ENCODE measurements at regions not wholly inside any gene's neighbourhood (a gene's known extent, or its start where the extent isn't known, plus 50 kb on each side); places are given as distances from the start of the nearest gene placed in this dataset.

- WGBS, 2 donors = 84 to 85% methylated on average over 3 of the region's 3 CpGs
- H3K27ac ChIP-seq (ENCODE audit: low read depth in 1 of 2, low read length in 2 of 2) = no peak overlapping the region
- no peak for DNase-seq
- no peaks in the 10 kb centered on the region for H3K27me3 ChIP-seq (ENCODE audit: control insufficient read depth in 1 of 2, insufficient read depth in 2 of 2, low read length in 1 of 2)
- no peak for ATAC-seq (ENCODE audit: low FRiP score)
- no peaks in the 10 kb centered on the region for H3K9me3 ChIP-seq (ENCODE audit: control insufficient read depth, low read length)
- H3K4me3 ChIP-seq (ENCODE audit: low read length in 2 of 2) = no peak overlapping the region
- H3K4me1 ChIP-seq (ENCODE audit: control insufficient read depth in 1 of 2, insufficient read depth in 2 of 2, low read length in 2 of 2) = peaks cover 0 to 2% of the 10 kb centered on the region in 2 donors
- intact Hi-C loops (cut with DNase I) = no loop called here
- H3K36me3 ChIP-seq (ENCODE audit: control insufficient read depth in 1 of 2, insufficient read depth in 2 of 2, low read length in 1 of 2) = no peaks in the 10 kb centered on the region
Observed at GRCh38 chr2:145674705-145675104, 1154.8 kb upstream of the ZEB2 start.

GRCh38 chr2:145669301-145669700 lies 1149.4 kb upstream of the ZEB2 start:
- intact Hi-C loops (cut with DNase I) = no loop called here
- H3K4me3 ChIP-seq (ENCODE audit: low read length in 2 of 2) = no peak overlapping the region

GRCh38 chr2:145666552-145666951 lies 1146.6 kb upstream of the ZEB2 start:
- H3K4me1 ChIP-seq (ENCODE audit: control insufficient read depth in 1 of 2, insufficient read depth in 2 of 2, low read length in 2 of 2) = no peaks in the 10 kb centered on the region
- no peaks in the 10 kb centered on the region for H3K36me3 ChIP-seq (ENCODE audit: control insufficient read depth in 1 of 2, insufficient read depth in 2 of 2, low read length in 1 of 2)
- peaks cover 0 to 2% of the 10 kb centered on the region in 2 donors for H3K27me3 ChIP-seq (ENCODE audit: control insufficient read depth in 1 of 2, insufficient read depth in 2 of 2, low read length in 1 of 2)
- H3K9me3 ChIP-seq (ENCODE audit: control insufficient read depth, low read length) = no peaks in the 10 kb centered on the region
- no peak overlapping the region for H3K4me3 ChIP-seq (ENCODE audit: low read length in 2 of 2)
- intact Hi-C loops (cut with DNase I) = no loop called here
- WGBS, 2 donors = 83 to 86% methylated on average over 3 of the region's 3 CpGs
- DNase-seq = no peak
- no peak for ATAC-seq (ENCODE audit: low FRiP score)
- H3K27ac ChIP-seq (ENCODE audit: low read depth in 1 of 2, low read length in 2 of 2) = no peak overlapping the region

More at GRCh38 chr2:145669301-145669700, 1149.4 kb upstream of the ZEB2 start:
- Histone ChIP-seq H3K27ac (ENCODE audit: low read depth in 1 of 2, low read length in 2 of 2) (no peak overlapping the region), H3K27me3 (ENCODE audit: control insufficient read depth in 1 of 2, insufficient read depth in 2 of 2, low read length in 1 of 2) (peaks cover 0 to 2% of the 10 kb centered on the region in 2 donors), H3K4me1 (ENCODE audit: control insufficient read depth in 1 of 2, insufficient read depth in 2 of 2, low read length in 2 of 2) (peaks cover 0 to 2% of the 10 kb centered on the region in 2 donors), H3K9me3 (ENCODE audit: control insufficient read depth, low read length) (no peaks in the 10 kb centered on the region), H3K36me3 (ENCODE audit: control insufficient read depth in 1 of 2, insufficient read depth in 2 of 2, low read length in 1 of 2) (no peaks in the 10 kb centered on the region)
- no peak for ATAC-seq (ENCODE audit: low FRiP score)
- no peak for DNase-seq
- WGBS, 2 donors = 77 to 85% methylated on average over 1 of the region's 1 CpG

- intact Hi-C loops (cut with DNase I) = no loop called here
- Histone ChIP-seq H3K27me3 (ENCODE audit: control insufficient read depth in 1 of 2, insufficient read depth in 2 of 2, low read length in 1 of 2) (no peaks in the 10 kb centered on the region), H3K9me3 (ENCODE audit: control insufficient read depth, low read length) (no peaks in the 10 kb centered on the region), H3K27ac (ENCODE audit: low read depth in 1 of 2, low read length in 2 of 2) (no peak overlapping the region), H3K4me1 (ENCODE audit: control insufficient read depth in 1 of 2, insufficient read depth in 2 of 2, low read length in 2 of 2) (no peaks in the 10 kb centered on the region), H3K36me3 (ENCODE audit: control insufficient read depth in 1 of 2, insufficient read depth in 2 of 2, low read length in 1 of 2) (no peaks in the 10 kb centered on the region), H3K4me3 (ENCODE audit: low read length in 2 of 2) (no peak overlapping the region)
- WGBS, 2 donors = 77 to 79% methylated on average over 3 of the region's 3 CpGs
- DNase-seq (no peak), ATAC-seq (ENCODE audit: low FRiP score) (no peak)
Observed at GRCh38 chr2:145657265-145657664, 1137.3 kb upstream of the ZEB2 start.

GRCh38 chr2:145655165-145655765 lies 1135.3 kb upstream of the ZEB2 start:
- ATAC-seq (ENCODE audit: low FRiP score) (no peak), DNase-seq (no peak)
- Histone ChIP-seq H3K27me3 (ENCODE audit: control insufficient read depth in 1 of 2, insufficient read depth in 2 of 2, low read length in 1 of 2) (no peaks in the 10 kb centered on the region), H3K36me3 (ENCODE audit: control insufficient read depth in 1 of 2, insufficient read depth in 2 of 2, low read length in 1 of 2) (no peaks in the 10 kb centered on the region), H3K4me3 (ENCODE audit: low read length in 2 of 2) (no peak overlapping the region), H3K27ac (ENCODE audit: low read depth in 1 of 2, low read length in 2 of 2) (no peak overlapping the region), H3K4me1 (ENCODE audit: control insufficient read depth in 1 of 2, insufficient read depth in 2 of 2, low read length in 2 of 2) (no peaks in the 10 kb centered on the region), H3K9me3 (ENCODE audit: control insufficient read depth, low read length) (no peaks in the 10 kb centered on the region)
- intact Hi-C loops (cut with DNase I) = no loop called here
- 90 to 91% methylated on average over 5 of the region's 5 CpGs for WGBS, 2 donors

- 37 to 38% methylated on average over 3 of the region's 3 CpGs for WGBS, 2 donors
- Histone ChIP-seq H3K36me3 (ENCODE audit: control insufficient read depth in 1 of 2, insufficient read depth in 2 of 2, low read length in 1 of 2) (no peaks in the 10 kb centered on the region), H3K4me3 (ENCODE audit: low read length in 2 of 2) (no peak overlapping the region), H3K27me3 (ENCODE audit: control insufficient read depth in 1 of 2, insufficient read depth in 2 of 2, low read length in 1 of 2) (no peaks in the 10 kb centered on the region), H3K27ac (ENCODE audit: low read depth in 1 of 2, low read length in 2 of 2) (no peak overlapping the region), H3K4me1 (ENCODE audit: control insufficient read depth in 1 of 2, insufficient read depth in 2 of 2, low read length in 2 of 2) (no peaks in the 10 kb centered on the region), H3K9me3 (ENCODE audit: control insufficient read depth, low read length) (no peaks in the 10 kb centered on the region)
- ATAC-seq (ENCODE audit: low FRiP score) (no peak), DNase-seq (no peak)
- intact Hi-C loops (cut with DNase I) = no loop called here
Observed at GRCh38 chr2:145654746-145655145, 1134.8 kb upstream of the ZEB2 start.

GRCh38 chr2:145654156-145654555 lies 1134.2 kb upstream of the ZEB2 start:
- H3K4me3 ChIP-seq (ENCODE audit: low read length in 2 of 2) = no peak overlapping the region
- intact Hi-C loops (cut with DNase I) = no loop called here
- no peak overlapping the region for H3K27ac ChIP-seq (ENCODE audit: low read depth in 1 of 2, low read length in 2 of 2)
- no peaks in the 10 kb centered on the region for H3K36me3 ChIP-seq (ENCODE audit: control insufficient read depth in 1 of 2, insufficient read depth in 2 of 2, low read length in 1 of 2)
- WGBS, 2 donors = 86 to 93% methylated on average over 2 of the region's 2 CpGs
- no peaks in the 10 kb centered on the region for H3K9me3 ChIP-seq (ENCODE audit: control insufficient read depth, low read length)
- H3K4me1 ChIP-seq (ENCODE audit: control insufficient read depth in 1 of 2, insufficient read depth in 2 of 2, low read length in 2 of 2) = no peaks in the 10 kb centered on the region
- ATAC-seq (ENCODE audit: low FRiP score) = no peak
- H3K27me3 ChIP-seq (ENCODE audit: control insufficient read depth in 1 of 2, insufficient read depth in 2 of 2, low read length in 1 of 2) = no peaks in the 10 kb centered on the region
- no peak for DNase-seq

- Histone ChIP-seq H3K4me1 (ENCODE audit: control insufficient read depth in 1 of 2, insufficient read depth in 2 of 2, low read length in 2 of 2) (no peaks in the 10 kb centered on the region), H3K27me3 (ENCODE audit: control insufficient read depth in 1 of 2, insufficient read depth in 2 of 2, low read length in 1 of 2) (no peaks in the 10 kb centered on the region), H3K36me3 (ENCODE audit: control insufficient read depth in 1 of 2, insufficient read depth in 2 of 2, low read length in 1 of 2) (no peaks in the 10 kb centered on the region), H3K9me3 (ENCODE audit: control insufficient read depth, low read length) (no peaks in the 10 kb centered on the region), H3K27ac (ENCODE audit: low read depth in 1 of 2, low read length in 2 of 2) (no peak overlapping the region), H3K4me3 (ENCODE audit: low read length in 2 of 2) (no peak overlapping the region)
- intact Hi-C loops (cut with DNase I) = no loop called here
- ATAC-seq (ENCODE audit: low FRiP score) = no peak
- no peak for DNase-seq
Observed at GRCh38 chr2:145653553-145653952, 1133.6 kb upstream of the ZEB2 start.

- DNase-seq (no peak), ATAC-seq (ENCODE audit: low FRiP score) (no peak)
- Histone ChIP-seq H3K36me3 (ENCODE audit: control insufficient read depth in 1 of 2, insufficient read depth in 2 of 2, low read length in 1 of 2) (no peaks in the 10 kb centered on the region), H3K4me3 (ENCODE audit: low read length in 2 of 2) (no peak overlapping the region), H3K27me3 (ENCODE audit: control insufficient read depth in 1 of 2, insufficient read depth in 2 of 2, low read length in 1 of 2) (no peaks in the 10 kb centered on the region), H3K27ac (ENCODE audit: low read depth in 1 of 2, low read length in 2 of 2) (no peak overlapping the region), H3K9me3 (ENCODE audit: control insufficient read depth, low read length) (no peaks in the 10 kb centered on the region), H3K4me1 (ENCODE audit: control insufficient read depth in 1 of 2, insufficient read depth in 2 of 2, low read length in 2 of 2) (no peaks in the 10 kb centered on the region)
- 58 to 64% methylated on average over 7 of the region's 7 CpGs for WGBS, 2 donors
- intact Hi-C loops (cut with DNase I) = no loop called here
Observed at GRCh38 chr2:145652571-145653545, 1132.9 kb upstream of the ZEB2 start.
